Medulla oblongata (tissue), 1 donor: ENCODE measurements at regions not wholly inside any gene's neighbourhood (a gene's known extent, or its start where the extent isn't known, plus 50 kb on each side); places are given as distances from the start of the nearest gene placed in this dataset.
"Not testable (repeated sequence)": the region's sequence is repeated elsewhere in the genome, so short reads cannot be mapped to it uniquely, and the experiment has no call there.

Experiments used
- DNase-seq: peaks from one replicate; pipeline ENCODE4 v3.0.0-alpha.2; 2015; ENCODE audit errors: extremely low spot score

- no peak for DNase-seq
Observed at GRCh38 chr19:31881988-31882387, 463.4 kb upstream of the ZNF507 start.

DNA sequence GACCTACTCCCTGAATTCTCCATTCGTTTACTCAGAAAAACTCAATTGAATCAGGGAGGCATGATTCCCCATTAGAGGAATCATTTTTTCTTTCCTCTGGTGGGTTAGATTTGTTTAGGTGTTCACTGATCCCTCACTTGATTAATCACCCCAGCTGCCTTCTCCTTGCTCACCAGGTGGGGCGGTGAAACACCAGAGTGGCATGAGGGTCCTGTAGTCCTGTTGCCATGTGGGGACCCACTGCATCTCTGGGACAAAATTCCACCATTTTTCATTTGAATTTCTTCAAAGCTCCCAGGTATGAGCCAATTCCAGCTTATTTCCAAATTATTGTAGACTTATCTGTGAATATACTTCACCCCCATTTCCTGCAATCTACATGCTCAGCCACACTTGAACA lies 462.7 kb upstream of the ZNF507 start:
- DNase-seq = no peak

- no peak for DNase-seq
Observed at GRCh38 chr19:31883296-31883990, 462.0 kb upstream of the ZNF507 start.

DNA sequence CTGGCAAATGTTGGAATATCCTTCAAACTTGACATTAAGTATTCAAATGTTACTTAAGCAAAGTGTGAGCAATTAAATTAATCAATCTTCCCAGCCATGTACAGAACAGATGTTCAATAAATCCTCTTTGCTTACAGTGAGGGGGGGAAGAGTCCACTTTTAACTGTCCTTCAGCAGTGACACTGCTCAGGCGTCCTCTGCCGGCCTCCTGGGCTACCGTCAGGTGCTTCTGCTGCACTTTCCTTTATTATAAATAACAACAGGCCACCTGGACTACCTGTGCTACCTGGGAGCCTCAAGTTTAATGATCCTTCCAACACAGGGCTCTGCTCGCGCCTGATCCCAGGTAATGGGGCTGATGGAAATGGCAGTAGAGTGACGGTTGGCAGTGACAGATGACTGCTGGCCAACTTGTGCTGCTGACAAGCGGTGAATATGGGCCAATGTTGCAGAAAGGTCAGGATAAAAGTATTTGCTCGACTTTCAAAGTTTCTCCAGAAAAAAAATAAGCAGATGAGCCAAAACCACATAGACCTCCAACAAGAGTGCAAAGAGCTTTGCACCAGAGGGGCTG lies 460.0 kb upstream of the ZNF507 start:
- DNase-seq = no peak

DNA sequence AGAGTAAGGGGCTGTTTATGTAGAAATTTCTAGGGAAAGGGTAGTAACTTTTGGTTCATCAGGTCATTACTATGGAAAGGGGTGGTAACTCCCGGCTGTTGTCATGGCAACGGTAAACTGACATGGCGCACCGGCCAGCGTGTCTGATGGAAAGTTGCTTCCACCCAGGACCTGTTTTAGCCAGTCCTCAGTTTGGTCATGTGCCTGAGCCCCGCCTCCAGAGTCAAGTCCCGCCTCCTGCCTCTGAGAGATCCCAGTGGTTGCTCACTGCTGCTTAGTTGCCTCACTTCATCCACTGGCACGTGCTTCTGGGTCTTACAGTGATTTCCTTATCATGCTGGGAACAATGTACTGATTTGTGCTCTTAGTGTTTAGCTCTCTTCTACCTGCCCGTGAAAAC lies 455.2 kb upstream of the ZNF507 start:
- no peak for DNase-seq

- no peak for DNase-seq
Observed at GRCh38 chr19:31892060-31892459, 453.4 kb upstream of the ZNF507 start.

- DNase-seq = not testable (repeated sequence)
Observed at GRCh38 chr19:31893491-31893890, 451.9 kb upstream of the ZNF507 start.

DNA sequence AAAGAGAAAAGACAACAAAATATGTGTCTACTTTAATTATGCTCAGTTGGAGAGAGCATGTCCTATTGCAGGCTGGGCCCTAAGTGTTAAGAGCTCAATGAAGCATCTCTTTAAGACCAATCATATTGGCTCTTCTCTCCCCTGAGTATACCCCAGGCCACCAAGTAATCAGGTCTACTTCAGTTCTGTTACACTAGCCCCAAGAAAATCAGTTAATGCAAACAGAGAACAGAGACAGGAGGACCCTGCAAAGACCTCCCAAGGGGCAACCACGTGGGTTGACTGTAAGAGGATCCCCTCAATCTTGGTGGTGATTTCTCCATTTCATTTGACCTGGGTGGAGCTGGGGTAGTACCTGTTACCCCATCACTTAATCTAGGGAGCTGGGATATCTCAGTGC lies 451.0 kb upstream of the ZNF507 start:
- DNase-seq = no peak

DNA sequence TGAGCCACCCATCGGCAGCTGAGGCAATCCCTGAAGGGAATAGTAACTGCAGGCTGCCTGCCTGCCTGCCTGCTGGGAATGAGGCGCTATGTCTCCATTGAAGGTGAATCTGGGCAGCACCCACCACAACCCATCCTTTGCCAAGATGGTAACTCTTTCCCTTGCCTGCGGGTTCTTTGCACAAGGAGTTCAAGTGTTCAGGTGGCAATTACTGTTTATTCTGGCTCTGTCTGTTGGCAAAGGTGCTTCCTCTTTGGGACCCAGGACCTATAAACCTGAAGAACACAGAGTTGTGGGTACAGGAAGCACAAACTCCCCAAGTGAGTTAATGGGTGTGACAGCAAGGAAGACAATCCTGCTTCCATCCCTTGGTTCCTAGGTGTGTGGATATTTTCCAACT lies 448.1 kb upstream of the ZNF507 start:
- DNase-seq = no peak

DNA sequence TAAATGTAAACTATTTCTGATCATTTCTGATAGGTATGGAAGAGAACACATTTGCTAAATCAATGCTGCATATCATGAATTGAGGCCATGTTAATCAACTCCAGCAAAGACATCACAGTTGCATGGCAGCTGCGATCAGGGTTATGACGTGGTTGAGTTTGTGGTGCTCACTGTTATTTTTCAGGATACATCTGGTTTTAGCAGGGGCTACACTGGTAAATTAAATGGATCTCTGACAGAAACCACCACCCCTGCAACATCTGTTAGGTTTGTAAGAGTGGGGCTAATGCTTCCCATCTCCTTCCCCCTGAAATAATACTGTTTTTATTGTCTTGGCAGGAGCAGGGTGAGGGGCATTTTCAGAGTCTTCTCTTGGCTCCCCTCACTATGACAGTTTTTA lies 444.4 kb upstream of the ZNF507 start:
- DNase-seq = no peak

DNA sequence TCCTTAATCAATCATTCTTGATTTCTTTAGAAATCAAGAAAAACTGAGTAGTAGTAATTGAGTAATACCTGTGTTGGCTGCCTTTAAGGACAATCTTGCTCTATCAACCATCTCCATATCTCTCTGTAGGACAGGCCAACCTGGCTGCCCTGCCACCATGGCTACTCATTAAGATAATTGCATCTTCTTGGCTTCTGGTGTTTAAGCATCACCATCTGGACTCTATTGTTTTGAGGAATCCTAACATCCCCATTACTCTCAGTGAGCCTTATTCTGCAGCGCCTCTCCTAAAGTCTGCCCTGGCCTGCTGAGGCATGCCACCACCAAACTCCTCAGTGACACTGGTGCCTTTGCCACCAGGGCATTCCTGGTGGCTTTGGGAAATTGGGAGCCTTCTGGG lies 442.6 kb upstream of the ZNF507 start:
- no peak for DNase-seq

DNA sequence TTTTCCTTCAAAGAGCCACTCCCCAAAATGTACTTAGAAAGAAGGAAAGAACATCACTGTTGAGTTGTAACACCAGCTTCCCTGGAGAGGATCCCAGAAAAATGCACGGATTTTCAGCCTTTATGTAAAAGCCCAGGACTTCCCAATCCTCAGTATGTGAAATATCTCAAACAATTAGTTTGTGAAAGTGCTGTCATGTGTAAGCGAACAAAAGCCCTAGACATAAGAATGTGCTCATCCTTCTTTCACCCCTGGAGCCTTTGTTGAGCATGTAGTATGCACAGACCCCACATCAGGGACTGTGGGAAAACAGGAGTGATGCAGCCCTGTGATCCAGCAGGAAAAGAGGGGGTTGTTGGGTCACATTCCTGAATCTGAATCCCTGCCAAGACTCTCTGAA lies 441.4 kb upstream of the ZNF507 start:
- no peak for DNase-seq

DNA sequence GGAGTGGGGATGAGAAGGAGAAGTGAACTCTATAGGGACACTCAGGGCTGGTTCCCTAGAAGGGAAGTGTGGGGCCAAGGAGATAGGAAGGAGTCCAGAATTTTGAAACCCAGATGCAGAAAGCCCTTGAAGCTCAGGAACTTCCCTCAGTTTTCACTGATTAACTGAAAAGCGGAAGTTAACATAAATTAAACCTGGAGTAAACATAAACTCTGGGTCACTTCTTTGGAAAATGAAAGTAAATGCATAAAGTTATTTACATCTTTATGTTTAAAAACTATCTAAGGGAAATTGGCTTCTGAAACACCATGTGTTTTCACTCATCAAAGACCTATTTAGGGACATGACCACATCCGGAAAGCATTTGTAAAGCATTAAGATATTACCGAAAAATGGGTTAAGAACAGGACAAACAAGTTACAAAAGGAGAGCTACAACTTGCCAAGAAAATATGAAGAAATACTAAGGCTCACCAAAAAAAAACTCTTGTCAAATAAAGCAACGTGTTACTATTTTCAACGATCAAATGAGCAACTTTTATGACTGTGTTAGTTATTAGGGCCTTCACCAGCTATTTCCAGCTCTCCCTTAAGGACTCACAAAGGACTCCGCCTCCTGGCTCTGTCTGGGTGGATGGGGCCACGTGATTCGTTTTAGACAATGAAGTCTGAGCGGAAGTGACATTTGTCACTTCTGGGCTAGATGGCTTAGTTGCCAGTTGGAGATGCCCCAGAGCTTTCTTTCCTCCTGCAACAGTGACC lies 439.1 kb upstream of the ZNF507 start:
- DNase-seq = no peak

DNA sequence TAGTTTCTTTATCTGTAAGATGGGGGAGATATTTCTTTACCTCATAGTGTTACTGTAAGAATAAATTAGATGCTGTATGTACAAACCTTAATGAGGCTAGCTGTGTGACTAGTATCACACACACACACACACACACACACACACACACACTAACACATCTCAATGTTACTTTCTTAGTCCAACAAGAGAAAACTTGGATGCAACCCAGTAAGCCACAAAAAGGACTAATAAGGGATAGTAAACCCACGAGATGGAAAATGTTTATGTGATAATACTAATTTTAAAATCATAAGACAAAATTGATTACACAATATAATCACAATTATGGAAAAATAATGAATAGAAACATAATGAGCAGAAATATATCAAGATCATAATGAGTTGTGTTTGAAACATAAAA lies 437.7 kb upstream of the ZNF507 start:
- no peak for DNase-seq

- DNase-seq = no peak
Observed at GRCh38 chr19:31908080-31908479, 437.3 kb upstream of the ZNF507 start.

GRCh38 chr19:31908496-31909225 lies 436.7 kb upstream of the ZNF507 start:
- no peak for DNase-seq

DNA sequence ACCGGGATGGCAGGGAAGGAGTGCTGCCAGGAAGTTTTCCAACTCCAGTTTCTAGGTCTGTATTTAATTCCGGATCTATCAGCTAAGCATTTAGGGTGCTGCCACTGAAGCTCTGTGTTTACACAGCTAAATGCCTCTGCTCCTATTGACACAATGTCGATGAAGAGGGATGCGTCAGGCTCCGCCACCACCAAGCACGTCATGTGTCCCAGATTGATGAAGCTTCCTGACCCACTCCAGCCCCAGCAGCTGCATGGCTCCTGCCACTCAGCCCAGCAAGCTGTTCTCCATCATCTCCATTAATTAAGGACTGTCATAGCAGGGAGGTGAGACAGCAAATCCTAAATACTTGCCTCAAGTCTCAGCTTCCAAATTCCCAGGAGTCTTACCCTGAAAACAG lies 435.2 kb upstream of the ZNF507 start:
- DNase-seq = no peak

DNA sequence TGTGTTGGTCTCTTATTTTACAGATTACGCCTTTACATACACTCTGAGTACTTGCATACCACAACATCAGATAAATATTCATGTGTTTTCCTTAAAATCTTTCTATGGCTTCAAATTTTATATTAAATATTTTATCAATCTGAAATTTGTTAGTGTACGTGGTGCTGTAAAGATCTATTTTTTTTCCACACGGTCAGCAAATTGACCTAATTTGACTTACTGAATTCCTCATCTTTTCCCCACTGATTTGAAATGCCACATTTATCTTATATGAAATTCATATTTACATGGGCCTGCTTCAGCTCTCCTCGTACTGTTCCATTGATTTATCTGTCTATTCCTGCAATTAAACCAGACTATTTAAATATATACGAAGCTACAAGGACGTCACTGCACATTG lies 433.8 kb upstream of the ZNF507 start:
- no peak for DNase-seq

DNA sequence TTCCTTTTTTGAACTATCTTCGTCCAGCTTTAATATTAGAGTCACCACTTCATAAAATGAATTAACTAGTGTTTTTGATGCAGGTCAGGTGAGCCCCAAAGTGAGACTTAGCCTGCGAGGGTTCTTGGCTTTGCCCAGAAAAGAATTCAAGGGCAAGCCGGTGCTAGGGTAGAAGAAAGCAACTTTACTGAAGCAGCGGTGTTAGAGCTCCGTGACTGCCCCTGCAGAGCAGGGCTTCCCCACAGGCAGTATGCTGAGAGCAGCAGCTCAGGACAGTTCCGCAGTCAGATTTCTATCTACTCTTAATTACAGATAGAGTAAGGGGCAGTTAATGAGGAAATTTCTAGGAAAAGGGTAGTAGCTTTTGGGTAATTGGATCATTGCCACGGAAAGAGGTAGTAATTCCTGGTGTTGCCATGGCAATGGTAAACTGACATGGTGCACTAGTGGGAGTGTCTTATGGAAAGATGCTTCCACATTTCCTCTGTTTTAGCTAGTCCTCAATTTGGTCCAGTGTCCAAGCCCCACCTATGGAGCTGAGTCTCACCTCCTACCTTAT lies 432.2 kb upstream of the ZNF507 start:
- no peak for DNase-seq

GRCh38 chr19:31930401-31930800 lies 415.0 kb upstream of the ZNF507 start:
- no peak for DNase-seq

GRCh38 chr19:31937983-31938382 lies 407.4 kb upstream of the ZNF507 start:
- DNase-seq = no peak

DNA sequence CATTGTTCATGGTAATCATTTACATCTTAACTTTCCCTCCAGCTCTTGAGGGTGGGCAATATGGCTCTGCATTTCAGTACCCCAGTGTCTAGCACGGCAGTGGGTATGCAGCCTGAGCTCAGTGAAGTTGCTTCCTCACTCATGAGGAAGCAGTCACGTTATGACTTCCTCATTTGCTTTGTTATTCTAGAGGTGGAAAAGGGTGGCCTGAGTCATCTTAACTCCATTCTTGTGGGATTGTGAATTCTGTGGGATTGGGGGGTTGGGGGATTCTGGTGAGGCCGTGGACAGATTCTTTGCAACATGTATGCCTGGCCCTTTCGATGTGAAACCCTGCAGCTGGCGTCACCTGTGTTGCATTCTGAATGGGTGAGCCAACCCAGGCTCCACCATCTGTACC lies 406.7 kb upstream of the ZNF507 start:
- no peak for DNase-seq
